ENCODE measurements at regions not wholly inside any gene's neighbourhood (a gene's known extent, or its start where the extent isn't known, plus 50 kb on each side); places are given as distances from the start of the nearest gene placed in this dataset.

GRCh38 chr5:2373631-2374030, 377.8 kb downstream of the IRX2 start:
- Histone ChIP-seq H4K8ac (ENCODE audit: extremely low read depth, insufficient read depth, low read length) (no peak overlapping the region), H2BK12ac (ENCODE audit: low read depth, low read length) (no peak overlapping the region), H3K79me1 (ENCODE audit: low read depth, low read length) (no peaks in the 10 kb centered on the region), H4K5ac (ENCODE audit: insufficient read length, low read depth, low read length) (no peak overlapping the region), H2BK120ac (replicated peaks; ENCODE audit: low read depth, low read length) (no peak overlapping the region), H2AK5ac (ENCODE audit: low read depth, low read length) (no peak overlapping the region), H3K9ac (replicated peaks in 1 of 4; ENCODE audit: extremely low read depth in 1 of 4, low read depth in 3 of 4, low read length in 3 of 4) (no peak overlapping the region), H3K9me3 (ENCODE audit: insufficient read depth in 2 of 2, low read depth in 1 of 2, low read length in 1 of 2) (peaks cover 0 to 8% of the 10 kb centered on the region in 2 experiments; a peak in 2 of 4 replicates), H2BK5ac (ENCODE audit: low read depth, low read length) (no peak overlapping the region), H3K36me3 (ENCODE audit: control insufficient read depth in 2 of 4, insufficient read depth in 4 of 4, low read length in 3 of 4) (no peaks in the 10 kb centered on the region), H3K14ac (ENCODE audit: insufficient read length) (no peak overlapping the region), H3K27ac (ENCODE audit: low read depth, low read length) (no peak overlapping the region), H3K18ac (ENCODE audit: extremely low read depth, low read length) (no peak overlapping the region), H3K4me3 (ENCODE audit: extremely low read depth in 1 of 4, insufficient read depth in 2 of 4, low read depth in 3 of 4, low read length in 4 of 4) (no peak overlapping the region), H3K27me3 (replicated peaks in 1 of 4; ENCODE audit: control insufficient read depth in 3 of 4, extremely low read depth in 1 of 4, insufficient read depth in 3 of 4, low read length in 3 of 4) (no peaks in the 10 kb centered on the region; a peak in 2 of 7 replicates), H3K23ac (ENCODE audit: insufficient read length) (no peak overlapping the region), H2AFZ (ENCODE audit: low read length) (no peak overlapping the region), H2BK20ac (ENCODE audit: low read length) (no peak overlapping the region), H3K4ac (replicated peaks; ENCODE audit: insufficient read length, low read depth, low read length) (no peak overlapping the region), H3K4me2 (ENCODE audit: insufficient read depth in 1 of 2, low read depth in 2 of 2, low read length in 2 of 2) (no peak overlapping the region), H3K23me2 (ENCODE audit: low read depth, low read length) (no peaks in the 10 kb centered on the region), H3K79me2 (ENCODE audit: control insufficient read depth in 1 of 2, insufficient read depth in 2 of 2, low read length in 2 of 2) (no peaks in the 10 kb centered on the region), H4K91ac (replicated peaks; ENCODE audit: insufficient read length, low read length) (no peak overlapping the region), H4K20me1 (replicated peaks in 1 of 2; ENCODE audit: control insufficient read depth in 1 of 2, insufficient read depth in 2 of 2, low read length in 2 of 2) (peaks cover 0 to 3% of the 10 kb centered on the region in 2 experiments), H3K4me1 (replicated peaks in 1 of 4; ENCODE audit: control insufficient read depth in 3 of 4, insufficient read depth in 4 of 4, low read length in 3 of 4) (peaks cover 0 to 2% (median 0%) of the 10 kb centered on the region in 4 experiments; a peak in 1 of 7 replicates), H3K56ac (replicated peaks; ENCODE audit: insufficient read length, low read depth, low read length) (no peak overlapping the region), H2BK15ac (ENCODE audit: low read length) (no peak overlapping the region)
- FAIRE-seq (no peak), DNase-seq (ENCODE audit: low read depth in 1 of 2, low spot score in 2 of 2) (no peak)
- WGBS, 2 experiments (ENCODE audit: extremely low coverage in 1 of 2, insufficient coverage in 1 of 2, insufficient read length in 1 of 2, insufficient replicate concordance in 2 of 2, low coverage in 1 of 2, low lambda C conversion rate in 2 of 2, missing lambda C conversion rate in 1 of 2) = 94% methylated on average over 6 of the region's 6 CpGs; no CpG with 5 or more reads in 1 of the 2 experiments
- TF ChIP-seq YY1 (IDR thresholded peaks at IDR 0.05; ENCODE audit: low read depth, low read length) = no peak
- POLR2A ChIA-PET (ENCODE audit: partially characterized antibody) = no interaction called here
- CTCF ChIA-PET (ENCODE audit: partially characterized antibody) = no interaction called here

All from H1 (cell line).